ENCODE measurements at regions not wholly inside any gene's neighbourhood (a gene's known extent, or its start where the extent isn't known, plus 50 kb on each side); places are given as distances from the start of the nearest gene placed in this dataset.

GRCh38 chr15:69643476-69643875 lies 190.9 kb downstream of the RPLP1 start:
- intact Hi-C loops (cut with DNase I) = no loop called here

GRCh38 chr15:69643971-69644370 lies 191.4 kb downstream of the RPLP1 start:
- 80 to 89% methylated on average over 1 of the region's 1 CpG for WGBS, 2 donors
- intact Hi-C loops (cut with DNase I) = no loop called here
- TF ChIP-seq EP300 (IDR thresholded peaks at IDR 0.05) (no peak), POLR2AphosphoS5 (IDR thresholded peaks at IDR 0.05) (no peak), POLR2A (IDR thresholded peaks at IDR 0.05) (no peak)
- TF ChIP-seq, protein P1, sequence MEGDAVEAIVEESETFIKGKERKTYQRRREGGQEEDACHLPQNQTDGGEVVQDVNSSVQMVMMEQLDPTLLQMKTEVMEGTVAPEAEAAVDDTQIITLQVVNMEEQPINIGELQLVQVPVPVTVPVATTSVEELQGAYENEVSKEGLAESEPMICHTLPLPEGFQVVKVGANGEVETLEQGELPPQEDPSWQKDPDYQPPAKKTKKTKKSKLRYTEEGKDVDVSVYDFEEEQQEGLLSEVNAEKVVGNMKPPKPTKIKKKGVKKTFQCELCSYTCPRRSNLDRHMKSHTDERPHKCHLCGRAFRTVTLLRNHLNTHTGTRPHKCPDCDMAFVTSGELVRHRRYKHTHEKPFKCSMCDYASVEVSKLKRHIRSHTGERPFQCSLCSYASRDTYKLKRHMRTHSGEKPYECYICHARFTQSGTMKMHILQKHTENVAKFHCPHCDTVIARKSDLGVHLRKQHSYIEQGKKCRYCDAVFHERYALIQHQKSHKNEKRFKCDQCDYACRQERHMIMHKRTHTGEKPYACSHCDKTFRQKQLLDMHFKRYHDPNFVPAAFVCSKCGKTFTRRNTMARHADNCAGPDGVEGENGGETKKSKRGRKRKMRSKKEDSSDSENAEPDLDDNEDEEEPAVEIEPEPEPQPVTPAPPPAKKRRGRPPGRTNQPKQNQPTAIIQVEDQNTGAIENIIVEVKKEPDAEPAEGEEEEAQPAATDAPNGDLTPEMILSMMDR (IDR thresholded peaks at IDR 0.05) = no peak
- peaks cover 0 to 4% (median 2%) of the 10 kb centered on the region in 4 donors for H3K9me3 ChIP-seq
- H3K27ac ChIP-seq = no peak overlapping the region
- H3K27me3 ChIP-seq = no peaks in the 10 kb centered on the region
- H3K4me1 ChIP-seq = peaks cover 0 to 10% (median 4%) of the 10 kb centered on the region in 4 donors
- no peaks in the 10 kb centered on the region for H3K36me3 ChIP-seq
- no peak for DNase-seq
- H3K4me3 ChIP-seq = no peak overlapping the region

More at GRCh38 chr15:69643476-69643875, 190.9 kb downstream of the RPLP1 start:
- Histone ChIP-seq H3K27ac (no peak overlapping the region), H3K36me3 (no peaks in the 10 kb centered on the region), H3K4me3 (no peak overlapping the region), H3K27me3 (no peaks in the 10 kb centered on the region), H3K9me3 (peaks cover 0 to 4% (median 2%) of the 10 kb centered on the region in 4 donors), H3K4me1 (peaks cover 0 to 6% (median 3%) of the 10 kb centered on the region in 4 donors)
- DNase-seq = no peak
- no peak for TF ChIP-seq EP300 (IDR thresholded peaks at IDR 0.05)
- TF ChIP-seq POLR2A (IDR thresholded peaks at IDR 0.05) = no peak
- TF ChIP-seq, protein P1 (IDR thresholded peaks at IDR 0.05) = no peak
- TF ChIP-seq POLR2AphosphoS5 (IDR thresholded peaks at IDR 0.05) = no peak
- WGBS, 2 donors = 87 to 95% methylated on average over 5 of the region's 5 CpGs

- TF ChIP-seq EP300 (IDR thresholded peaks at IDR 0.05) (no peak), POLR2AphosphoS5 (IDR thresholded peaks at IDR 0.05) (no peak), POLR2A (IDR thresholded peaks at IDR 0.05) (no peak)
- TF ChIP-seq, protein P1 (IDR thresholded peaks at IDR 0.05) = no peak
- Histone ChIP-seq H3K27me3 (no peaks in the 10 kb centered on the region), H3K27ac (no peak overlapping the region), H3K4me3 (no peak overlapping the region), H3K4me1 (peaks cover 0 to 11% (median 4%) of the 10 kb centered on the region in 4 donors), H3K36me3 (no peaks in the 10 kb centered on the region), H3K9me3 (peaks cover 0 to 4% (median 2%) of the 10 kb centered on the region in 4 donors)
- DNase-seq = no peak
- 96 to 100% methylated on average over 1 of the region's 1 CpG for WGBS, 2 donors
- intact Hi-C loops (cut with DNase I) = no loop called here
Measured at GRCh38 chr15:69644876-69645275, 192.3 kb downstream of the RPLP1 start.

GRCh38 chr15:69647142-69647513 lies 194.5 kb downstream of the RPLP1 start:
- Histone ChIP-seq H3K27me3 (no peaks in the 10 kb centered on the region), H3K27ac (no peak overlapping the region), H3K4me3 (no peak overlapping the region), H3K4me1 (peaks cover 0 to 11% (median 4%) of the 10 kb centered on the region in 4 donors), H3K9me3 (peaks cover 0 to 3% (median 0%) of the 10 kb centered on the region in 4 donors), H3K36me3 (no peaks in the 10 kb centered on the region)
- no peak for TF ChIP-seq POLR2A (IDR thresholded peaks at IDR 0.05)
- TF ChIP-seq EP300 (IDR thresholded peaks at IDR 0.05) = no peak
- no peak for TF ChIP-seq POLR2AphosphoS5 (IDR thresholded peaks at IDR 0.05)
- TF ChIP-seq, protein P1 (IDR thresholded peaks at IDR 0.05) = no peak
- no peak for DNase-seq
- 80 to 88% methylated on average over 1 of the region's 1 CpG for WGBS, 2 donors
- intact Hi-C loops (cut with DNase I) = no loop called here

DNA sequence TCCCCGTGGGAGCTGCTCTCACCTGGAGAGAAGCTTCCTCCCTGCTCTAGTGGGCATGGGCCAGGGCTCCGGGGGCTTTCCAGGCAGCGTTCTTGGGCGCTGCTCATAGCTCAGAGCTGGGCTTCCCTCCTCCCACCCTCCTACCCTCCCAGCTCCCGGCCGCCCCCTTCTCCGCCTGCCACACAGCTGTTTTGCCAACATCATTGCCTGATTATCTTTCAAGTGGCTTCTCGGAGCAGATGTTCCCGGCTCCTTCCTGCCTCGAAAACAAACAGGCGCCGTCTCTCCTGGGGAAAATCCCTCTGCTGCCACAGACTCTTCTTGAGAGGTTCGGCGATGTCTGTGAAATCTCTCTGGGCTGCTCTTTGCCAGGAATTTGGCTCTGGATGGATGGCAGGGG lies 195.6 kb downstream of the RPLP1 start:
- H3K9me3 ChIP-seq = peaks cover 0 to 3% (median 0%) of the 10 kb centered on the region in 4 donors
- TF ChIP-seq EP300 (IDR thresholded peaks at IDR 0.05) = no peak
- TF ChIP-seq POLR2A (IDR thresholded peaks at IDR 0.05) = no peak
- TF ChIP-seq, protein P1 (IDR thresholded peaks at IDR 0.05) = no peak
- TF ChIP-seq POLR2AphosphoS5 (IDR thresholded peaks at IDR 0.05) = no peak
- DNase-seq = peak; percentile 45
- 61 to 75% methylated on average over 14 of the region's 14 CpGs for WGBS, 2 donors
- H3K27ac ChIP-seq = no peak overlapping the region
- no peaks in the 10 kb centered on the region for H3K36me3 ChIP-seq
- intact Hi-C loops (cut with DNase I) = no loop called here
- H3K4me1 ChIP-seq = peaks cover 0 to 11% (median 4%) of the 10 kb centered on the region in 4 donors
- H3K4me3 ChIP-seq = peak overlapping the region in 2 of 4 donors; percentile 15 to 17
- H3K27me3 ChIP-seq = no peaks in the 10 kb centered on the region

Measured in sigmoid colon (tissue), 6 donors.